ENCODE measurements at regions not wholly inside any gene's neighbourhood (a gene's known extent, or its start where the extent isn't known, plus 50 kb on each side); places are given as distances from the start of the nearest gene placed in this dataset.
"Not testable (repeated sequence)": the region's sequence is repeated elsewhere in the genome, so short reads cannot be mapped to it uniquely, and the experiment has no call there.

DNA sequence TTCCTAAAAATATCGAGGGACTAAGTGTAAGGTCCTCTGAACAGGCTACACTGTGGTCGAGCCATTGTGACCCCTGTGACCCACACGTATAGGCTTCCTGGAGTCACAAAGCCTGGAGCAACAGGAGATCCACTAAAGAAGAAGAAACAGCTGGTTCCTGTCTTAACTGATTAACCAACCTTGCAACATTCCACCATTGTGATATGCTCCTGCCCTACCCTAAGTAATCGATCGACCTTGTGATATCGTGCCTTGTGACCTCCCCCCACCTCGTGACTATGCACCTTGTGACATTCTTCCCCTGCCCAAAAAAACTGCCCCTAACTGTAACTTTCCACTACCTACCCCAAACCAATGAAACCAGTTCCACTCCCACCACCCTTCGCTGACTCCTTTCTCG is 304.6 kb upstream of the FAM78B start:
- Histone ChIP-seq H3K27ac (ENCODE audit: low read depth in 2 of 2, low read length in 1 of 2) (no peak overlapping the region), H3K4me3 (ENCODE audit: low read depth in 1 of 2, low read length in 2 of 2) (no peak overlapping the region), H3K4me1 (ENCODE audit: control insufficient read depth in 2 of 2, insufficient read depth in 2 of 2, low read length in 1 of 2) (no peaks in the 10 kb centered on the region), H3K36me3 (ENCODE audit: control insufficient read depth in 2 of 2, insufficient read depth in 2 of 2, low read length in 1 of 2) (no peaks in the 10 kb centered on the region), H3K9me3 (ENCODE audit: control insufficient read depth in 2 of 2, insufficient read depth in 1 of 2, low read depth in 1 of 2, low read length in 1 of 2) (no peaks in the 10 kb centered on the region), H3K27me3 (ENCODE audit: control insufficient read depth in 1 of 2, insufficient read depth in 2 of 2, low read length in 2 of 2) (peaks cover 0 to 2% of the 10 kb centered on the region in 2 donors)
- WGBS, 2 donors = 68 to 69% methylated on average over 9 of the region's 9 CpGs

DNA sequence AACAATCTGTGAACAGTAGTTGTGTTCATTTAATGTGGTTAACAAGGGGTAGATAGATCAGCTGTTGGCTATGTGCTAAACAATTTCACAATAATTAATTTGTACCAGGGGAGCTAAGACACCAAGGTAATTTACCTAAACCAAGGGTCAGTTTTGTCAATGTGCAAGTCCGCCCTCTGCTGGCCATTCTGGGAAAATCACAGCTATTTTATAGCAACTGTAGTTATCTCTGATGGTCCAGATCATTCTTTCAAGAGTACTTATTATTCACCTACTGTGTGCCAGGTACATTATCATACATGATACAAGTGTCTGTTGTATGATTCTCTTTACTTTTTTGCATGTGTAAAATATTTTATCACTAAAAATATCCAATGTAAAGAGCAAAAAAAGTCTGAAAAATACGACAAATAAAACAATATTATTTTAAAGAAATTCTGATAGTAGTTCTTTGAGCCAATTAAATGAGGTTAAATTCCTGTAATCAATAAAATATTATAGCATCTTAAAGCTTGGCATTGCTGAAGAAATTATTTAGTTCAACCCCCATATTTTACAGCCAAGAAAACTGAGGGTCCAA is 312.3 kb upstream of the FAM78B start:
- Histone ChIP-seq H3K27ac (ENCODE audit: low read depth in 2 of 2, low read length in 1 of 2) (no peak overlapping the region), H3K4me1 (ENCODE audit: control insufficient read depth in 2 of 2, insufficient read depth in 2 of 2, low read length in 1 of 2) (no peaks in the 10 kb centered on the region), H3K36me3 (ENCODE audit: control insufficient read depth in 2 of 2, insufficient read depth in 2 of 2, low read length in 1 of 2) (no peaks in the 10 kb centered on the region), H3K4me3 (ENCODE audit: low read depth in 1 of 2, low read length in 2 of 2) (no peak overlapping the region), H3K27me3 (ENCODE audit: control insufficient read depth in 1 of 2, insufficient read depth in 2 of 2, low read length in 2 of 2) (no peaks in the 10 kb centered on the region), H3K9me3 (ENCODE audit: control insufficient read depth in 2 of 2, insufficient read depth in 1 of 2, low read depth in 1 of 2, low read length in 1 of 2) (no peaks in the 10 kb centered on the region)
- WGBS, 2 donors = 46 to 49% methylated on average over 2 of the region's 2 CpGs

DNA sequence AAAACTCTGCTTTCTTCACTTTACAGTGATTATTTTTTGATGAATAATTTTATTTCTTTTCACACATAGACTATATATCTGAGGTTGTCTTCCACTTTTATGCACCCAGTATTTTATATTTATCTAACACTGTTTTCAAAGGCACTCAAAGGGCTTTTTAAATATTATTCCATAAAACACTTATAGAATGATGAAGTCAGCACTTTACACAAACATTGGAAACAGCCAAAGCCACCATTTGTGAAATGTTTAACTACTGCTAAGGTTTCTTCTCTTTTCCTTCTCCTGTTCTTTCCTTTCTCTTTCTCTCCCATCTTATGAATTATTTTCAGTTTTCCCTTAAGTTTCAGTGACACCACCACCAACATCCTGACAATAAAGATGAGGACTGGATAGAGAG is 317.7 kb upstream of the FAM78B start:
- Histone ChIP-seq H3K4me1 (ENCODE audit: control insufficient read depth in 2 of 2, insufficient read depth in 2 of 2, low read length in 1 of 2) (no peaks in the 10 kb centered on the region), H3K27me3 (ENCODE audit: control insufficient read depth in 1 of 2, insufficient read depth in 2 of 2, low read length in 2 of 2) (no peaks in the 10 kb centered on the region), H3K27ac (ENCODE audit: low read depth in 2 of 2, low read length in 1 of 2) (peak overlapping the region in 1 of 2 donors; percentile 40), H3K4me3 (ENCODE audit: low read depth in 1 of 2, low read length in 2 of 2) (no peak overlapping the region), H3K36me3 (ENCODE audit: control insufficient read depth in 2 of 2, insufficient read depth in 2 of 2, low read length in 1 of 2) (no peaks in the 10 kb centered on the region), H3K9me3 (ENCODE audit: control insufficient read depth in 2 of 2, insufficient read depth in 1 of 2, low read depth in 1 of 2, low read length in 1 of 2) (no peaks in the 10 kb centered on the region)

DNA sequence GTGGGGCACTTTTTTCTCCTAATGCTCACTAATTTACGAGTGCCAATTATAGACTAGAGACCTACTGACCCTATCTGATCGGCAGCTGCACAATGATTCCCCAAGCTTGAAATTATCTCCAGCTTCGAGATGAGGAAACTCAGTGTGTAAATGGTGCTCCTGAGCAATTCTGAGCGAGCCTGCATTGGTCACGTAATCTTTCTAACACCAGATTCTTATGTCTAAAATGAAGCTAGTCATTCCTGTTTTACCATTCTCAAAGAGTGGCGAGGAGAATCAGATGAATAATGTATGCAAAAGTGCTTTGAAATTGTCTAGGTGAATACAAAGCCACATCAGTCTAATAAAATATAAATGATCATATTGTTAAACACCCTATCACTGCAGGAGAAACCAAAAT is 318.1 kb upstream of the FAM78B start:
- Histone ChIP-seq H3K4me1 (ENCODE audit: control insufficient read depth in 2 of 2, insufficient read depth in 2 of 2, low read length in 1 of 2) (no peaks in the 10 kb centered on the region), H3K9me3 (ENCODE audit: control insufficient read depth in 2 of 2, insufficient read depth in 1 of 2, low read depth in 1 of 2, low read length in 1 of 2) (no peaks in the 10 kb centered on the region), H3K36me3 (ENCODE audit: control insufficient read depth in 2 of 2, insufficient read depth in 2 of 2, low read length in 1 of 2) (no peaks in the 10 kb centered on the region), H3K27me3 (ENCODE audit: control insufficient read depth in 1 of 2, insufficient read depth in 2 of 2, low read length in 2 of 2) (no peaks in the 10 kb centered on the region), H3K4me3 (ENCODE audit: low read depth in 1 of 2, low read length in 2 of 2) (no peak overlapping the region), H3K27ac (ENCODE audit: low read depth in 2 of 2, low read length in 1 of 2) (peak overlapping the region in 1 of 2 donors; percentile 40)
- WGBS, 2 donors = 67 to 70% methylated on average over 6 of the region's 6 CpGs

DNA sequence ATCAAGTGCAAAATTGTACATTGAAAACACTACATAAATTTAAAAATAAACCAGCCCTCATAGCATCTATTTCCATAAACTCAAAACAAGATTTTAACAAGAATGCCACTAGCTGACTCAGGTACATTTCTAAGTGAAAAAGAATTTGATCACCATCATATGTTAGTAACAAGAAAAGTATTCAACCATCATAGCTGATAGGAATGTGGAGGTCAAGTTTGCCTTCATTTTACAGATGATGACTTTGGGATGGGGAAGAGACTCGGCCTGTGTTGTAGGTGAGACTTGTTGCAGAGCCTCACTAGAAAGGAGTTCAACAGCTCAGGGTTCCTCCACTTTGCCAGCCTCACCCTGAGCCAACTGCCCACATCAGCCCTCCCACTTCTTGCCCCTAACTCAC is 318.8 kb upstream of the FAM78B start:
- 86 to 100% methylated on average over 1 of the region's 1 CpG for WGBS, 2 donors
- H3K4me3 ChIP-seq (ENCODE audit: low read depth in 1 of 2, low read length in 2 of 2) = no peak overlapping the region
- no peak overlapping the region for H3K27ac ChIP-seq (ENCODE audit: low read depth in 2 of 2, low read length in 1 of 2)
- no peaks in the 10 kb centered on the region for H3K36me3 ChIP-seq (ENCODE audit: control insufficient read depth in 2 of 2, insufficient read depth in 2 of 2, low read length in 1 of 2)
- peaks cover 0 to 2% of the 10 kb centered on the region in 2 donors for H3K4me1 ChIP-seq (ENCODE audit: control insufficient read depth in 2 of 2, insufficient read depth in 2 of 2, low read length in 1 of 2)
- H3K9me3 ChIP-seq (ENCODE audit: control insufficient read depth in 2 of 2, insufficient read depth in 1 of 2, low read depth in 1 of 2, low read length in 1 of 2) = no peaks in the 10 kb centered on the region
- no peaks in the 10 kb centered on the region for H3K27me3 ChIP-seq (ENCODE audit: control insufficient read depth in 1 of 2, insufficient read depth in 2 of 2, low read length in 2 of 2)

DNA sequence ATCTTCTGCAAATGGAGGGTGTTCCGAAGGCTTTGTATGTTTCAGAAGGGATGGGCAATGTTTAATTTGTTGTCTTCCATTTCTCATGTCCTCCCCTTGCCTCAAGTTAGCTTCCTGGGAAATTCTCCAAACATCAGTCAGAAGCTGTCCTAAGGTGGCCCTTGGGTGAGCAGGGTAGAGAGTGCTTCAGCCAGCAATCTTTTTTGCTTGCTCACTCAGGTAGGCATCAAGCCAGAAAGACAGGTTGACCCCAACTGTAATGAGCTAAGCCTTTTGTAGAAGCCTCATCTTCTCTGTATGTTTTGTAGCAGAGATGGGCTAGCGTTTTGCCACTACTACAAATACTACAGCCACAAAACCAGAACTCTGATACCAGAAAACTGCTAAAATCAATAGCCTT is 321.5 kb upstream of the FAM78B start:
- no peak overlapping the region for H3K4me3 ChIP-seq (ENCODE audit: low read depth in 1 of 2, low read length in 2 of 2)
- H3K27me3 ChIP-seq (ENCODE audit: control insufficient read depth in 1 of 2, insufficient read depth in 2 of 2, low read length in 2 of 2) = no peaks in the 10 kb centered on the region
- H3K27ac ChIP-seq (ENCODE audit: low read depth in 2 of 2, low read length in 1 of 2) = no peak overlapping the region
- no peaks in the 10 kb centered on the region for H3K9me3 ChIP-seq (ENCODE audit: control insufficient read depth in 2 of 2, insufficient read depth in 1 of 2, low read depth in 1 of 2, low read length in 1 of 2)
- H3K36me3 ChIP-seq (ENCODE audit: control insufficient read depth in 2 of 2, insufficient read depth in 2 of 2, low read length in 1 of 2) = no peaks in the 10 kb centered on the region
- peaks cover 0 to 2% of the 10 kb centered on the region in 2 donors for H3K4me1 ChIP-seq (ENCODE audit: control insufficient read depth in 2 of 2, insufficient read depth in 2 of 2, low read length in 1 of 2)
- 84 to 93% methylated on average over 2 of the region's 2 CpGs for WGBS, 2 donors

DNA sequence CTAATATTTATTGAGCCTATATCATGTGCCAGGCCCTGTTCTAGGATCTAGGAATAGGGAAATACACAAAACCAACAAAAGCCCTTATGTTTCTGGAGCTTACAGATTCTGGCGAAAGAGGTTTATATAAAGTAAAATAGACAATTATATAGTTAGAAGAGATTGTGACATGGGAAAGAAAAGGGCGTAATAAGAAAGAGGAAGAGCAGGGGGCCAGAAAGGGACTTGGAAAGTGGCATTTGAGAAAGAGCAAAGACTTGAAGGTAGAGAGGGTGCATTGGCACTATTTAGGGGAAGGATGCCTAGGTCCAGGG is 322.5 kb upstream of the FAM78B start:
- Histone ChIP-seq H3K4me3 (ENCODE audit: low read depth in 1 of 2, low read length in 2 of 2) (no peak overlapping the region), H3K27ac (ENCODE audit: low read depth in 2 of 2, low read length in 1 of 2) (peak overlapping the region in 1 of 2 donors; percentile 37)

DNA sequence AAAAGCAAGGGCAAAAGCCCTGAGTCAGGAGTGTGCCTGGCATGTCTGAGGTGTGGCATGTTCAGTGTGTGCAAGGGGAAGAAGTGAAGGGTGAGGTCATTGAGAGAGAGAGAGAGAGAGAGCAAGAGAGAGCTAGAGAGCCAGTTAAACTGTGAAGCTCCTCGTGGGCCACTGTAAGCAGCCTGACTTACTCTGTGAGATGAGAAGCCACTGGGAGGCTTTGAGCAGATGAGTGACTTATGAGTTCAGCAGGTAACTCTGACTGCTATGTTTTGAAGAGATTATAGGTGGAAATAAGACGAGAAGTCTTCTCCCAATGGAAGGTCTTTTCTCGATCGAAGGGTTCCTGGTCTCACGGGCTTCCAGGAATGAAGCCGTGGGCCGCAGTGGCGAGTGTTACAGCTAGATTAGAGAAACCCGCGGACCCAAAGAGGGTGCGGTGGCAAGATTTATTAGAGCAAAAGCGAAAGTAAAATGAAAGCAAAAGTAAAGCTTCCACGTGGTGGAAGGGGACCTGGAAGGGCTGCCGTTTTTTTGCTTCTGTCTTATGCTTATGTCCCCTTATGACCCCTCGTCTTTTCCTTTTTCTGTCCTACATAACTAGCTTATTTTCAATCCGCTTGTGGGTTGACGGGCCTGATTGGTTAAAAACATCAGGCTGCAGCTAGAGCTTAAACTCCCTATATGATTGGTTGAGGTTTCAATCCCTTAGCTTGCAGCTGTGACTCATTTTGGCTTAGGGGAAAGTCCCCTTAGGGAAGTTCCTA is 323.1 kb upstream of the FAM78B start:
- no peaks in the 10 kb centered on the region for H3K36me3 ChIP-seq (ENCODE audit: control insufficient read depth in 2 of 2, insufficient read depth in 2 of 2, low read length in 1 of 2)
- peaks cover 0 to 2% of the 10 kb centered on the region in 2 donors for H3K4me1 ChIP-seq (ENCODE audit: control insufficient read depth in 2 of 2, insufficient read depth in 2 of 2, low read length in 1 of 2)
- no peaks in the 10 kb centered on the region for H3K27me3 ChIP-seq (ENCODE audit: control insufficient read depth in 1 of 2, insufficient read depth in 2 of 2, low read length in 2 of 2)
- peak overlapping the region in 1 of 2 donors; percentile 9 for H3K4me3 ChIP-seq (ENCODE audit: low read depth in 1 of 2, low read length in 2 of 2)
- H3K27ac ChIP-seq (ENCODE audit: low read depth in 2 of 2, low read length in 1 of 2) = peak overlapping the region; percentile 37 to 63
- no peaks in the 10 kb centered on the region for H3K9me3 ChIP-seq (ENCODE audit: control insufficient read depth in 2 of 2, insufficient read depth in 1 of 2, low read depth in 1 of 2, low read length in 1 of 2)
- 65 to 70% methylated on average over 17 of the region's 17 CpGs for WGBS, 2 donors

More for the DNA sequence above, 322.5 kb upstream of the FAM78B start:
- H3K4me1 ChIP-seq (ENCODE audit: control insufficient read depth in 2 of 2, insufficient read depth in 2 of 2, low read length in 1 of 2) = peaks cover 0 to 2% of the 10 kb centered on the region in 2 donors
- H3K36me3 ChIP-seq (ENCODE audit: control insufficient read depth in 2 of 2, insufficient read depth in 2 of 2, low read length in 1 of 2) = no peaks in the 10 kb centered on the region
- H3K9me3 ChIP-seq (ENCODE audit: control insufficient read depth in 2 of 2, insufficient read depth in 1 of 2, low read depth in 1 of 2, low read length in 1 of 2) = no peaks in the 10 kb centered on the region
- no peaks in the 10 kb centered on the region for H3K27me3 ChIP-seq (ENCODE audit: control insufficient read depth in 1 of 2, insufficient read depth in 2 of 2, low read length in 2 of 2)
- 71 to 80% methylated on average over 2 of the region's 2 CpGs for WGBS, 2 donors

DNA sequence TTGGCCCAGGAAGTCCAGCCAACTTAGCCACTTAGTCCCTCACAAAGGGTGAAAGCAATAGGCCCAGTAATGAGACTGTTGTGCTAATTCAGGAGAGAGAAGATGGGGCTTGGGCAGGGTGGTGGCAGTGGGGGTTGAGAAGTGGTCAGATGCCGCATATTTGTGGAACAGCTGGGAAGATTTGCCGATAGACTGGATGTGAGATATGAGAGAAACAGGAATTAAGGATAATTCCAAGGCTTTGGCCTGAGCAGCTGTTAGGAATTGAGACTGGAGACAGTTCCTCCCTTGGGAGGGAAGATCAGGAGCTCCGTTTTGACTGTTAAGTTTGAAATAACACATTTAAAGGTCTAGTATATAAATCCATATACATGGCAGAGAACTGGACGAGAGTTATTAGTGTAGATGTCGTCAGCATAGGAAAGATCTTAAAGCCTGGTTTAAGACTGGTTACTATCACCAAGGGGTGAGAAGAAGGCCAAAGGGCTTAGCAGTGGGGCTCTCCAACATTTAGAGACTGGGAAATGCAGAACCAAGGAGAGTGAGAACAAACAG is 323.7 kb upstream of the FAM78B start:
- Histone ChIP-seq H3K36me3 (ENCODE audit: control insufficient read depth in 2 of 2, insufficient read depth in 2 of 2, low read length in 1 of 2) (no peaks in the 10 kb centered on the region), H3K9me3 (ENCODE audit: control insufficient read depth in 2 of 2, insufficient read depth in 1 of 2, low read depth in 1 of 2, low read length in 1 of 2) (no peaks in the 10 kb centered on the region), H3K4me3 (ENCODE audit: low read depth in 1 of 2, low read length in 2 of 2) (no peak overlapping the region), H3K27ac (ENCODE audit: low read depth in 2 of 2, low read length in 1 of 2) (no peak overlapping the region), H3K4me1 (ENCODE audit: control insufficient read depth in 2 of 2, insufficient read depth in 2 of 2, low read length in 1 of 2) (peaks cover 0 to 2% of the 10 kb centered on the region in 2 donors), H3K27me3 (ENCODE audit: control insufficient read depth in 1 of 2, insufficient read depth in 2 of 2, low read length in 2 of 2) (no peaks in the 10 kb centered on the region)
- WGBS, 2 donors = 58 to 59% methylated on average over 5 of the region's 5 CpGs

DNA sequence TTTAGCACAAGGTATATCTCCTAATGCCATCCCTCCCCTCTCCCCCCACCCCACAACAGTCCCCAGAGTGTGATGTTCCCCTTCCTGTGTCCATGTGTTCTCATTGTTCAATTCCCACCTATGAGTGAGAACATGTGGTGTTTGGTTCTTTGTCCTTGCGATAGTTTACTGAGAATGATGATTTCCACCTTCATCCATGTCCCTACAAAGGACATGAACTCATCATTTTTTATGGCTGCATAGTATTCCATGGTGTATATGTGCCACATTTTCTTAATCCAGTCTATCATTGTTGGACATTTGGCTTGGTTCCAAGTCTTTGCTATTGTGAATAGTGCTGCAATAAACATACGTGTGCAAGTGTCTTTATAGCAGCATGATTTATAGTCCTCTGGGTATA is 327.0 kb upstream of the FAM78B start:
- WGBS, 2 donors = 75 to 77% methylated on average over 2 of the region's 2 CpGs

More for the DNA sequence above, 327.0 kb upstream of the FAM78B start:
- H3K36me3 ChIP-seq (ENCODE audit: control insufficient read depth in 2 of 2, insufficient read depth in 2 of 2, low read length in 1 of 2); H3K9me3 ChIP-seq (ENCODE audit: control insufficient read depth in 2 of 2, insufficient read depth in 1 of 2, low read depth in 1 of 2, low read length in 1 of 2); H3K27ac ChIP-seq (ENCODE audit: low read depth in 2 of 2, low read length in 1 of 2); H3K27me3 ChIP-seq (ENCODE audit: control insufficient read depth in 1 of 2, insufficient read depth in 2 of 2, low read length in 2 of 2); H3K4me3 ChIP-seq (ENCODE audit: low read depth in 1 of 2, low read length in 2 of 2); H3K4me1 ChIP-seq (ENCODE audit: control insufficient read depth in 2 of 2, insufficient read depth in 2 of 2, low read length in 1 of 2): not testable (repeated sequence)

Measured in esophagus (tissue), 2 donors.